H1 (cell line): ENCODE measurements at regions not wholly inside any gene's neighbourhood (a gene's known extent, or its start where the extent isn't known, plus 50 kb on each side); places are given as distances from the start of the nearest gene placed in this dataset.
A peak's percentile ranks its signal among the peaks of the same experiment; 100 is the strongest.

Experiments used
- KDM4A ChIP-seq: IDR thresholded peaks from one replicate; pipeline ENCODE4 v1.7.1; 2012; ENCODE audit warnings: low read depth, mild to moderate bottlenecking, moderate library complexity, low read length, inconsistent platforms; ENCODE audit not compliant: severe bottlenecking
- RAD21 ChIP-seq, 2 experiments: IDR thresholded peaks in 1 of 2; conservative IDR thresholded peaks in 1 of 2; 2 replicates each; pipeline ENCODE4 v1.6.1; 2011; ENCODE audit warnings: low read depth in 2 of 2, low read length in 2 of 2, improper control_type of control experiment in 1 of 2, inconsistent platforms in 1 of 2, mild to moderate bottlenecking in 1 of 2, moderate library complexity in 1 of 2

DNA sequence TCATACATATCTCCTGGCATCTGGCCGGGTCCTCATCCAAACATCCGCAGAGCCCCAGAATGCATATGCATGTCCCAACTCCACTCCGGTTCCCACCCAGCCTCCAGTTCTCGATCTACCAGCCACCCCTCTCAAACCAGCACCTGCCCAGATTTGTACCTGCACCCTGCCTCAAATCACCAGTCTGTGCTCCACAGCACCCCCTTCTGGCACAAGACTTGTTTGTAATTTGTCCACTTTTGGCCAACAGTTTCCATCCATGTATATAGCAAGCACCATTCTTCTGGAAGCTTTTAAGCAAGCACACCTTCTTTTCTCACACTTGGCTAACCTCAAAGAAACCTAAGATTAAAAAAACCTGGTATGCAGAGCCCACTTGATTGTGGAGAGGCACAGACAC, 644.1 kb downstream of the MID1IP1 start (continued):
- TF ChIP-seq KDM4A (no peak), RAD21 (IDR thresholded peaks at IDR 0.05 in 1 of 2, conservative IDR thresholded peaks at IDR 0.05 in 1 of 2; ENCODE audit: low read depth in 2 of 2, low read length in 2 of 2) (peak; percentile 49 to 63; a peak in 3 of 4 replicates)
